ENCODE measurements at regions not wholly inside any gene's neighbourhood (a gene's known extent, or its start where the extent isn't known, plus 50 kb on each side); places are given as distances from the start of the nearest gene placed in this dataset.

GRCh38 chr20:16170406-16170971 is 402.8 kb downstream of the KIF16B start:
- ChIA-PET POLR2A (no interaction called here), CTCF (no interaction called here)
- TF ChIP-seq CTCF (IDR thresholded peaks at IDR 0.05; ENCODE audit: control extremely low read depth, extremely low read depth, low read depth, missing control alignments), result no peak
- no peak for DNase-seq (ENCODE audit: extremely low spot score)

- TF ChIP-seq CTCF (IDR thresholded peaks at IDR 0.05; ENCODE audit: control extremely low read depth, extremely low read depth, low read depth, missing control alignments), result no peak
- CTCF ChIA-PET, result no interaction called here
- POLR2A ChIA-PET, result no interaction called here
- no peak for DNase-seq (ENCODE audit: extremely low spot score)
Measured at GRCh38 chr20:16167423-16168130, 405.7 kb downstream of the KIF16B start.

DNA sequence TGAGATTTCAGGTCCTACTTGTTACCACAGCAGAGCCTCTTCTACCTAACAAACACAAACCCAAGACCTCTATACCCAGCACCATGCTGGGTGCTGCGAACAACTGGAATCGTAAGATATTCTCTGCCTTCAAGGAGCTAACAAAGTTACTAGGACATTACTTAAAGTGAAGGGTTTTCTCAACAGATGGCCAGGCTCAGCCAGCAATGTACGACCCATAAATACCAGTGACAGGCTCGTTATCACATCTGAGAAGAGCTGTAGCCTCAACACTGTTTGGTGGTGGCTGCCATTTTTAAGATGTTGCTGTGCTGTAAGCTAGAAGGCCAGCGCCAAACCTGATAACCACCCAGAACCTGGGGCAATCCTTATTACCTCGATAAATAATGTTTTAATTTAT is 406.5 kb downstream of the KIF16B start:
- no peak for DNase-seq (ENCODE audit: extremely low spot score)
- ChIA-PET CTCF (no interaction called here), POLR2A (no interaction called here)
- TF ChIP-seq CTCF (IDR thresholded peaks at IDR 0.05; ENCODE audit: control extremely low read depth, extremely low read depth, low read depth, missing control alignments), result no peak

GRCh38 chr20:16158976-16159286 is 414.3 kb downstream of the KIF16B start:
- DNase-seq (ENCODE audit: extremely low spot score), result peak; percentile 7
- TF ChIP-seq CTCF (IDR thresholded peaks at IDR 0.05; ENCODE audit: control extremely low read depth, extremely low read depth, low read depth, missing control alignments), result no peak
- CTCF ChIA-PET, result interaction anchor here (1.3 kb wide), 1 partner anchor 13 kb away, joined by 3 read pairs; no protein-coding TSS in a partner anchor
- POLR2A ChIA-PET, result no interaction called here

DNA sequence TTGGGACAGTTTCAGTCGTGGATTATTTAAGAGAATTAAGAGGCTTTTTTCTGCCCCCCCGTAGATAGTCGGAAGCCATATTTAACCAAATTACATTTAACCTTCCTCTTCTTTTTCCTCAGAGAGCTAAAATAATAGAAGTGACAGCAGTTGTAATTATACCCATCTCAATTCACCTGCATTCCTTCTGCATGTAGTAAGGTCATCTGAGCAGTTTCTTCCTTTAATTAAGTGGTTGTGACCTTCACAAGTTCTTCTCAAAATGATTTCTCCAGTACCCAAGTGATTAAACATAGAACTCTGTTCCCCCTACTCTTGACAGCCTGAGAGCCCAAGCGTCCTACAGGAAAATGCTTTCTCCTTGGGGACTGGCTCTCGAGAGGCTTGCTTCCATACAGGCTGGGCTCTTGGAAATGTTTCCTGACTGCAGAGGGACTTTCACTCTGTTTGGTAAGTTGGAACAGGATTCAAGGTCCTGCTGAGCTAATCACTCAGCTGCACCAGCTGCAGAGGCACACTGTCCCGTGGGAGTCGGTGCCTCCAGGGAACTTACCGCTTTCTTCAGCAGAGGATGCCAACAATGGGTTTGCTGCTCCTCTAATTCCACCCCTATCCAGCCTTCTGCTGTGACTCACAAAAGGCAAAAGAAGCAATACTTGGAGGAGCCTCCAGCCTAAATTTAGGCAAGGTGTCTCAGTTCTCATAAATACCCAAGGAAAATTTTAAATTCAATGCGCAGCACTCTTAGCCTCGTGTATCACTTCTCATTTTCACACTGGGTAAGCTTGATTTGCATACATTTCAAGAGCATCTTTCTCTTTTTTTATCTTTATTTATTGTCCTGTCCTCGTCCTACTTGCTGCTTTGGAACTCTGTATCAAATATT is 414.9 kb downstream of the KIF16B start:
- POLR2A ChIA-PET, result no interaction called here
- no peak for TF ChIP-seq CTCF (IDR thresholded peaks at IDR 0.05; ENCODE audit: control extremely low read depth, extremely low read depth, low read depth, missing control alignments)
- CTCF ChIA-PET, result interaction anchor here (1.3 kb wide), 1 partner anchor 12 kb away, joined by 3 read pairs; no protein-coding TSS in a partner anchor
- DNase-seq (ENCODE audit: extremely low spot score), result peak; percentile 21

DNA sequence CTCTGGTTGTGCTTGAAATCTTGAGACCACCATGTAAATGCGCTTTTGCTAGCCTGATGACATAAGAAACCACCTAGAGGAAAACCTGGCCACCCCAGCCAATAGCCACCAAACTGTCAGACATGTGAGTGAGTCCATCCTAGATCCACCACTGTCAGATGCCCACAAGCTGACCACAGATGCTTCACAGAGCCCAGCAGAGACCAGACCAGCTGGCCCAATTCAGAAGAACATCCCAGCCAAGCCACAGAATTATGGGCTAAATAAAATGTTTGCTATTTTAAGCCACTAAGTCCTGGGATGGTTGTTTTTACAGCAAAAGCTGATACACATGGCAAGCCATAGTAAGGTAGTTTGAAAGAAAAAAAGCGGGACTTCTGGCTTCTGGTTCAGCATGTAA is 425.3 kb downstream of the KIF16B start:
- ChIA-PET POLR2A (no interaction called here), CTCF (interaction anchor here (3.4 kb wide), 1 partner anchor 12 kb away, joined by 12 read pairs; no protein-coding TSS in a partner anchor)
- no peak for DNase-seq (ENCODE audit: extremely low spot score)
- no peak for TF ChIP-seq CTCF (IDR thresholded peaks at IDR 0.05; ENCODE audit: control extremely low read depth, extremely low read depth, low read depth, missing control alignments)

Measured in GM10248 (cell line).